Kidney capillary endothelial cell (primary cell): ENCODE measurements at regions not wholly inside any gene's neighbourhood (a gene's known extent, or its start where the extent isn't known, plus 50 kb on each side); places are given as distances from the start of the nearest gene placed in this dataset.
A peak's percentile ranks its signal among the peaks of the same experiment; 100 is the strongest.

ENCODE experiments used
- DNase-seq: peaks from one replicate; pipeline ENCODE4 v3.0.0-alpha.2; 2018; ENCODE audit warnings: low spot score

GRCh38 chr16:74232806-74233465 is 63.7 kb upstream of the PSMD7 start:
- DNase-seq: no peak

- DNase-seq: no peak
Observed at GRCh38 chr16:74230126-74230525, 66.5 kb upstream of the PSMD7 start.

GRCh38 chr16:74226338-74226954 is 70.2 kb upstream of the PSMD7 start:
- peak; percentile 26 for DNase-seq

GRCh38 chr16:74224828-74225612 is 71.6 kb upstream of the PSMD7 start:
- DNase-seq: peak; percentile 68

GRCh38 chr16:74221828-74222227 is 74.8 kb upstream of the PSMD7 start:
- no peak for DNase-seq

GRCh38 chr16:74219706-74220105 is 76.9 kb upstream of the PSMD7 start:
- DNase-seq: no peak

- DNase-seq: no peak
Observed at GRCh38 chr16:74218871-74219270, 77.7 kb upstream of the PSMD7 start.

- no peak for DNase-seq
Observed at GRCh38 chr16:74216319-74216718, 80.3 kb upstream of the PSMD7 start.

- no peak for DNase-seq
Observed at GRCh38 chr16:74215249-74215648, 81.4 kb upstream of the PSMD7 start.

GRCh38 chr16:74213372-74213771 is 83.2 kb upstream of the PSMD7 start:
- no peak for DNase-seq

- no peak for DNase-seq
Observed at GRCh38 chr16:74210245-74210644, 86.4 kb upstream of the PSMD7 start.

GRCh38 chr16:74202009-74202408 is 94.6 kb upstream of the PSMD7 start:
- no peak for DNase-seq

- DNase-seq: no peak
Observed at GRCh38 chr16:74201576-74201975, 95.0 kb upstream of the PSMD7 start.

- DNase-seq: no peak
Observed at GRCh38 chr16:74200921-74201320, 95.7 kb upstream of the PSMD7 start.

- no peak for DNase-seq
Observed at GRCh38 chr16:74199842-74200124, 96.8 kb upstream of the PSMD7 start.

GRCh38 chr16:74199066-74199841 is 97.4 kb upstream of the PSMD7 start:
- no peak for DNase-seq

GRCh38 chr16:74192281-74192797 is 104.3 kb upstream of the PSMD7 start:
- no peak for DNase-seq

GRCh38 chr16:74190292-74190691 is 106.3 kb upstream of the PSMD7 start:
- DNase-seq: no peak

- no peak for DNase-seq
Observed at GRCh38 chr16:74188856-74189255, 107.8 kb upstream of the PSMD7 start.

- no peak for DNase-seq
Observed at GRCh38 chr16:74186561-74186971, 110.0 kb upstream of the PSMD7 start.

- DNase-seq: no peak
Observed at GRCh38 chr16:74184839-74185238, 111.8 kb upstream of the PSMD7 start.

GRCh38 chr16:74183601-74184360 is 112.8 kb upstream of the PSMD7 start:
- no peak for DNase-seq
